Testis (tissue), 2 donors: ENCODE measurements at regions not wholly inside any gene's neighbourhood (a gene's known extent, or its start where the extent isn't known, plus 50 kb on each side); places are given as distances from the start of the nearest gene placed in this dataset.

ENCODE experiments used
- POLR2A ChIP-seq: fragments of 450-650 bp; IDR thresholded peaks from one replicate; pipeline ENCODE4 v1.6.1; 2017; ENCODE audit warnings: antibody characterized with exemption, mild to moderate bottlenecking, moderate library complexity
- TF ChIP-seq, protein P1 (sequence below), 3 experiments: fragments of 450-650 bp in 2 of 3; fragments of 200-600 bp in 1 of 3; sonication (generic) in 1 of 3; IDR thresholded peaks; one replicate each; pipeline ENCODE4 v1.5.1; 2016 to 2019; ENCODE audit warnings: antibody characterized with exemption in 3 of 3, mild to moderate bottlenecking in 2 of 3, moderate library complexity in 1 of 3

DNA sequence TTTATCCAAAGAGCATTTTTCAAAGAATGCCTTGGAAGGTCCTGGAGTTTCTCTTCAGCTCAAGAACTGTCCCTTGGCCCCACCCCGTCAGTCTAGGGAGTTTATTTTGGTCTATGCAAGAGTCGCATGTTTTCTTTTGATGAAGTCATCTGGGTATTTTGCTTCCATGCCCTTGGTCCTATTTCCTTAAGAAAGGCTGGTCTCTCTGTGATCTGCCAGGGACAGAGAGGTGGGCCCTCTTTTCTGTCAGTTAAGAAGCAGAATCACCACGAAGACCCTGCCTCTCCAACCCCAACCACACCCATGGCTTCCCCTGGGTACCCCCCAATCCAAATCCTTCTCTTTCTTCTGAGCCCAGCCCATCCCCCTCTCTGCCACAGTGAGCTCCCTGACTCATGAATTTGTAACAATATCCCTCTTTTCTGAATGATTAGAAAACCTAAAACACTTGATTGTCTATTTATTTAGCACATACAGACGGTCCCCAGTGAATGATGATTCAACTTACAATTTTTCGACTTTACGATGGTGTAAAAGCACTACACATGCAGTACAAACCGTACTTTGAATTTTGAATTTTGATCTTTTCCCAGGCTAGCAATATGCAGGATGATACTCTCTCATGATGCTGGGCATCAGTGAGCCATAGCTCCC, 163.5 kb upstream of the ADRA1B start:
- TF ChIP-seq, protein P1, sequence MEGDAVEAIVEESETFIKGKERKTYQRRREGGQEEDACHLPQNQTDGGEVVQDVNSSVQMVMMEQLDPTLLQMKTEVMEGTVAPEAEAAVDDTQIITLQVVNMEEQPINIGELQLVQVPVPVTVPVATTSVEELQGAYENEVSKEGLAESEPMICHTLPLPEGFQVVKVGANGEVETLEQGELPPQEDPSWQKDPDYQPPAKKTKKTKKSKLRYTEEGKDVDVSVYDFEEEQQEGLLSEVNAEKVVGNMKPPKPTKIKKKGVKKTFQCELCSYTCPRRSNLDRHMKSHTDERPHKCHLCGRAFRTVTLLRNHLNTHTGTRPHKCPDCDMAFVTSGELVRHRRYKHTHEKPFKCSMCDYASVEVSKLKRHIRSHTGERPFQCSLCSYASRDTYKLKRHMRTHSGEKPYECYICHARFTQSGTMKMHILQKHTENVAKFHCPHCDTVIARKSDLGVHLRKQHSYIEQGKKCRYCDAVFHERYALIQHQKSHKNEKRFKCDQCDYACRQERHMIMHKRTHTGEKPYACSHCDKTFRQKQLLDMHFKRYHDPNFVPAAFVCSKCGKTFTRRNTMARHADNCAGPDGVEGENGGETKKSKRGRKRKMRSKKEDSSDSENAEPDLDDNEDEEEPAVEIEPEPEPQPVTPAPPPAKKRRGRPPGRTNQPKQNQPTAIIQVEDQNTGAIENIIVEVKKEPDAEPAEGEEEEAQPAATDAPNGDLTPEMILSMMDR (IDR thresholded peaks at IDR 0.05) = no peak
- TF ChIP-seq POLR2A = no peak
